HCT116 (cell line): ENCODE measurements at regions not wholly inside any gene's neighbourhood (a gene's known extent, or its start where the extent isn't known, plus 50 kb on each side); places are given as distances from the start of the nearest gene placed in this dataset.

Source experiments
- CEBPB ChIP-seq: IDR thresholded peaks from 2 replicates; pipeline ENCODE4 v1.6.1; 2012; ENCODE audit warnings: low read depth
- EGR1 ChIP-seq: IDR thresholded peaks from 2 replicates; pipeline ENCODE4 v1.6.1; 2012; ENCODE audit warnings: low read depth
- FOSL1 ChIP-seq: IDR thresholded peaks from 2 replicates; pipeline ENCODE4 v1.6.1; 2012; ENCODE audit warnings: low read depth
- POLR2A ChIP-seq: IDR thresholded peaks from 2 replicates; pipeline ENCODE4 v1.7.0; 2011; ENCODE audit warnings: borderline replicate concordance; ENCODE audit not compliant: insufficient read depth, insufficient read length; ENCODE audit errors: extremely low read depth
- POLR2AphosphoS5 ChIP-seq: IDR thresholded peaks from 2 replicates; pipeline ENCODE4 v1.6.1; 2011; ENCODE audit warnings: mild to moderate bottlenecking, low read depth, low read length, moderate library complexity
- SIN3A ChIP-seq: IDR thresholded peaks from 2 replicates; pipeline ENCODE4 v1.6.1; 2012; ENCODE audit warnings: low read depth
- YY1 ChIP-seq: IDR thresholded peaks from 2 replicates; pipeline ENCODE4 v1.6.1; 2011; ENCODE audit warnings: low read length, low read depth, moderate library complexity, mild to moderate bottlenecking; ENCODE audit not compliant: insufficient replicate concordance; ENCODE audit errors: extremely low read depth
- ZNF274 ChIP-seq: fragments of 200-500 bp; sonication (Bioruptor generic); IDR thresholded peaks from 2 replicates; pipeline ENCODE4 v1.6.1; 2014; ENCODE audit warnings: mild to moderate bottlenecking, low read depth, low read length, inconsistent platforms
- TF ChIP-seq, protein P1 (sequence below): IDR thresholded peaks from 2 replicates; pipeline ENCODE4 v1.6.1; 2012; ENCODE audit warnings: low read depth

DNA sequence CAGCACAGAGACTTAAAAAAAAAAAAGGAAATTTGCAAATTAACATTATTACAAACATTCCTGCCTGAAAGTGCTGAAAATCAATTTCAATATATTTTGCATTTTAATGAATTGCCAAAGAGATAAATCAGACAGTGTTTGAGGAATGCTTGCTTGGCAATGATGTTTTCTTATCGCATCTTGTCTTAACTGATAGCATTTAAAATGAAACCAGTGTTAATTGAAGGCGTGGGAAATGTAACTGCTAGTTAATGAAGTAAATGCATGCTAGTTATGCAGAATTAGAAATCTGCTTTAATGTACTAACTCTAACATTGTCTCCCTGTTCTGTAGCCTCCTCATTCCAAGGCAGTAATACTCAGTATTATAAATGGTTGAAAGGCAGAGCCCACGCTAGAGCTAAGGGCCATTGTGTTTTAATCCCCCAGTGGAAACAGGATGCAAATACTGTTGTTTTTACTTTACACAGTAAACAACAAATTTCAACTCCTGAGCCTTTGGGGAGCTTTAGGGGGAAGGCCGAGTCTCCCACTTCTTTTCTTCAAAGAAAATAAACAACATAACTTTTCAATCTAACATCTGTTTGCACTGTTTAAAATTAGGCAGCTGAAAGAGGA, 586.9 kb downstream of the TLE4 start:
- TF ChIP-seq YY1 = no peak
- TF ChIP-seq FOSL1 = no peak
- no peak for TF ChIP-seq ZNF274
- no peak for TF ChIP-seq POLR2AphosphoS5
- TF ChIP-seq, protein P1, sequence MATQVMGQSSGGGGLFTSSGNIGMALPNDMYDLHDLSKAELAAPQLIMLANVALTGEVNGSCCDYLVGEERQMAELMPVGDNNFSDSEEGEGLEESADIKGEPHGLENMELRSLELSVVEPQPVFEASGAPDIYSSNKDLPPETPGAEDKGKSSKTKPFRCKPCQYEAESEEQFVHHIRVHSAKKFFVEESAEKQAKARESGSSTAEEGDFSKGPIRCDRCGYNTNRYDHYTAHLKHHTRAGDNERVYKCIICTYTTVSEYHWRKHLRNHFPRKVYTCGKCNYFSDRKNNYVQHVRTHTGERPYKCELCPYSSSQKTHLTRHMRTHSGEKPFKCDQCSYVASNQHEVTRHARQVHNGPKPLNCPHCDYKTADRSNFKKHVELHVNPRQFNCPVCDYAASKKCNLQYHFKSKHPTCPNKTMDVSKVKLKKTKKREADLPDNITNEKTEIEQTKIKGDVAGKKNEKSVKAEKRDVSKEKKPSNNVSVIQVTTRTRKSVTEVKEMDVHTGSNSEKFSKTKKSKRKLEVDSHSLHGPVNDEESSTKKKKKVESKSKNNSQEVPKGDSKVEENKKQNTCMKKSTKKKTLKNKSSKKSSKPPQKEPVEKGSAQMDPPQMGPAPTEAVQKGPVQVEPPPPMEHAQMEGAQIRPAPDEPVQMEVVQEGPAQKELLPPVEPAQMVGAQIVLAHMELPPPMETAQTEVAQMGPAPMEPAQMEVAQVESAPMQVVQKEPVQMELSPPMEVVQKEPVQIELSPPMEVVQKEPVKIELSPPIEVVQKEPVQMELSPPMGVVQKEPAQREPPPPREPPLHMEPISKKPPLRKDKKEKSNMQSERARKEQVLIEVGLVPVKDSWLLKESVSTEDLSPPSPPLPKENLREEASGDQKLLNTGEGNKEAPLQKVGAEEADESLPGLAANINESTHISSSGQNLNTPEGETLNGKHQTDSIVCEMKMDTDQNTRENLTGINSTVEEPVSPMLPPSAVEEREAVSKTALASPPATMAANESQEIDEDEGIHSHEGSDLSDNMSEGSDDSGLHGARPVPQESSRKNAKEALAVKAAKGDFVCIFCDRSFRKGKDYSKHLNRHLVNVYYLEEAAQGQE = no peak
- TF ChIP-seq SIN3A = no peak
- no peak for TF ChIP-seq EGR1
- no peak for TF ChIP-seq CEBPB
- TF ChIP-seq POLR2A = no peak
